Osteoblast (primary cell): ENCODE measurements at regions not wholly inside any gene's neighbourhood (a gene's known extent, or its start where the extent isn't known, plus 50 kb on each side); places are given as distances from the start of the nearest gene placed in this dataset.

Source experiments
- DNase-seq: peaks from one replicate; pipeline ENCODE4 v3.0.0; 2011; ENCODE audit warnings: low spot score, mixed read lengths; ENCODE audit not compliant: insufficient read length; ENCODE audit errors: missing footprints
- H2AFZ ChIP-seq: 2 replicates; pipeline ENCODE4 v1.6.0; 2011; ENCODE audit warnings: mild to moderate bottlenecking, low read length
- H3K27ac ChIP-seq: 2 replicates; pipeline ENCODE4 v1.5.1; 2011; ENCODE audit warnings: mild to moderate bottlenecking, low read depth, low read length, moderate library complexity
- H3K27me3 ChIP-seq: 2 replicates; pipeline ENCODE4 v1.6.0; 2012; ENCODE audit warnings: mild to moderate bottlenecking, control low read depth, inconsistent platforms, low read length, moderate library complexity; ENCODE audit not compliant: insufficient read depth
- H3K36me3 ChIP-seq: 2 replicates; pipeline ENCODE4 v1.5.1; 2011; ENCODE audit warnings: mild to moderate bottlenecking, low read length, control low read depth, moderate library complexity; ENCODE audit not compliant: insufficient read depth
- H3K4me1 ChIP-seq: 2 replicates; pipeline ENCODE4 v1.5.1; 2011; ENCODE audit warnings: mild to moderate bottlenecking, low read length, control low read depth, moderate library complexity; ENCODE audit not compliant: insufficient read depth
- H3K4me2 ChIP-seq: 2 replicates; pipeline ENCODE4 v1.6.0; 2011; ENCODE audit warnings: mild to moderate bottlenecking, low read length; ENCODE audit not compliant: insufficient read depth
- H3K4me3 ChIP-seq: fragments of 200-600 bp; sonication (generic); 3 replicates; pipeline ENCODE4 v1.5.1; 2012; ENCODE audit warnings: mild to moderate bottlenecking, low read length, inconsistent platforms; ENCODE audit not compliant: insufficient read depth
- H3K79me2 ChIP-seq: 2 replicates; pipeline ENCODE4 v1.6.0; 2012; ENCODE audit warnings: mild to moderate bottlenecking, low read length, control low read depth, inconsistent platforms; ENCODE audit not compliant: insufficient read depth
- H3K9me3 ChIP-seq: 2 replicates; pipeline ENCODE4 v1.5.1; 2011; ENCODE audit warnings: low read depth, low read length, control low read depth
- H4K20me1 ChIP-seq: 2 replicates; pipeline ENCODE4 v1.6.0; 2012; ENCODE audit warnings: mild to moderate bottlenecking, low read length, control low read depth; ENCODE audit not compliant: insufficient read depth
- CTCF ChIP-seq: IDR thresholded peaks from 2 replicates; pipeline ENCODE4 v1.5.1; 2011; ENCODE audit warnings: mild to moderate bottlenecking, low read depth, low read length, moderate library complexity; ENCODE audit errors: extremely low read depth

GRCh38 chr1:30613188-30613587, 110.2 kb downstream of the MATN1 start:
- Histone ChIP-seq H3K27ac (no peak overlapping the region), H3K4me2 (no peak overlapping the region), H3K36me3 (no peaks in the 10 kb centered on the region), H3K4me1 (no peaks in the 10 kb centered on the region), H3K27me3 (no peaks in the 10 kb centered on the region), H3K9me3 (no peaks in the 10 kb centered on the region), H4K20me1 (no peaks in the 10 kb centered on the region), H3K79me2 (no peaks in the 10 kb centered on the region), H3K4me3 (no peak overlapping the region), H2AFZ (no peak overlapping the region)
- no peak for DNase-seq
- TF ChIP-seq CTCF = no peak

GRCh38 chr1:30612536-30613065, 110.8 kb downstream of the MATN1 start:
- TF ChIP-seq CTCF = no peak
- Histone ChIP-seq H3K36me3 (no peaks in the 10 kb centered on the region), H3K4me3 (no peak overlapping the region), H3K27ac (no peak overlapping the region), H3K27me3 (no peaks in the 10 kb centered on the region), H3K4me2 (no peak overlapping the region), H3K79me2 (no peaks in the 10 kb centered on the region), H2AFZ (no peak overlapping the region), H4K20me1 (no peaks in the 10 kb centered on the region), H3K9me3 (no peaks in the 10 kb centered on the region), H3K4me1 (no peaks in the 10 kb centered on the region)
- no peak for DNase-seq

- Histone ChIP-seq H3K36me3 (no peaks in the 10 kb centered on the region), H3K4me2 (no peak overlapping the region), H4K20me1 (no peaks in the 10 kb centered on the region), H3K27ac (no peak overlapping the region), H3K27me3 (no peaks in the 10 kb centered on the region), H3K4me1 (no peaks in the 10 kb centered on the region), H3K4me3 (no peak overlapping the region), H3K79me2 (no peaks in the 10 kb centered on the region), H2AFZ (no peak overlapping the region), H3K9me3 (no peaks in the 10 kb centered on the region)
- TF ChIP-seq CTCF = no peak
- no peak for DNase-seq
Observed at GRCh38 chr1:30611741-30612309, 111.6 kb downstream of the MATN1 start.

- Histone ChIP-seq H3K27ac (no peak overlapping the region), H3K4me1 (no peaks in the 10 kb centered on the region), H3K36me3 (no peaks in the 10 kb centered on the region), H3K4me3 (no peak overlapping the region), H3K27me3 (no peaks in the 10 kb centered on the region), H3K9me3 (no peaks in the 10 kb centered on the region), H4K20me1 (no peaks in the 10 kb centered on the region), H3K4me2 (no peak overlapping the region), H2AFZ (no peak overlapping the region), H3K79me2 (no peaks in the 10 kb centered on the region)
- TF ChIP-seq CTCF = no peak
- no peak for DNase-seq
Observed at GRCh38 chr1:30610917-30611316, 112.5 kb downstream of the MATN1 start.
